GM12873 (cell line): ENCODE measurements at regions not wholly inside any gene's neighbourhood (a gene's known extent, or its start where the extent isn't known, plus 50 kb on each side); places are given as distances from the start of the nearest gene placed in this dataset.

ENCODE experiments used
- CTCF ChIP-seq: IDR thresholded peaks from 2 replicates; pipeline ENCODE4 v1.5.1; 2012; ENCODE audit warnings: low read depth, mild to moderate bottlenecking, moderate library complexity, low read length, control low read depth; ENCODE audit not compliant: insufficient read depth; ENCODE audit errors: missing control alignments

DNA sequence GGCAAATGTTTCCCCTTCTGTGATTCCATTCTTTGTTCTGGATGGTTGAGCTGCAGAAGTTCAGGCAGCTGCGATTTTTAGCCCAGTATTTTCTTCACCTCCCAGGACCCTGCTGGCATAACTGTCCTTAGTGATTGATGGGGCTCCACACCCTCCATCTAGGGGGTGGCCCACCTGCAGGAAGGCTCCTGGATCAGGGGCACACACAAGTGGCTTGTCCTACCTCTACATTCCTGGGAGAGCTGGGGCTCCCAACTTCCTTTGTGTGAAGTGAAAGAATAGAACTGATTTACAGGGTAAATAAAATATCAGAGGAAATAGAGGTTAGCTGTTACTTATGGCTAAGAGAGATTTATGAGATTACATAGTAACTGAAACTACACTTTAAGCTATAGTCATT is 129.5 kb upstream of the MAP3K7 start:
- no peak for TF ChIP-seq CTCF

- TF ChIP-seq CTCF, result no peak
These were observed 128.3 kb upstream of the MAP3K7 start for GRCh38 chr6:90715093-90715655.

DNA sequence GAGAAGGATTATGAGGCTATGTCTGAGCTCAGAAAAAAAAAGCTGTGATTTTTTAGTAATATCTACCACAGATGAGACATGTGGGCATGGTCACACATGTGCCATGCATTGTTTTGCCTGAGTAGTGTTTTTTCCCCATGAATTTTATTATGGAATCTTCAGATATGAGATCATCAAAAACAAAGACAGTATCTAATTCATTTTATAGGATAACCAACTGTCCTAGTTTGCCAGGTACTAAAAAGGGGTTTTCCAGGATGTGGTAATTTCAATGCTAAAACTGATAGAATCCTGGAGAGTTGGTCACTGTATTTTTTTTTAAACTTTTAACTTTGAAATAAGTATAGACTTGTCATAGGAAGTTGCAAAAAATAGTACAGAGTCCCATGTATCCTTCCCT is 127.4 kb upstream of the MAP3K7 start:
- no peak for TF ChIP-seq CTCF

DNA sequence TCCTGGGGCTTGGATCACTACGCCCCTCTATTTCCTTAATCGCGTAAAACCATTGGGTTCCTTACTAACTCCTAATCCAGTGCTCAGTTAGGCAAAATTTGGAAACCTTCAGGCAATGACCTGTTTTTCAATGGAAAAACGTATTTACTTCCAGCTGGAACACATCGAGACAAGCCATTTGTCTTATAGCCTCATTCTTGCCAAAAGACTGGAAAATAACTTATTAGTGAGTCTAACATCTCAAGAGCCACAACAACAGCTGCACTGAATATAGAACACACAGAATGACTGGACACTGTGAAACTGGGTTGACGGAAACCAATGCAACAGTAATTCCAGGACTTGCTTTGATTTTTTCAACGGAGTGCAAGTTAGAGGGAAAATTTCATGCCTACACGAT is 125.2 kb upstream of the MAP3K7 start:
- TF ChIP-seq CTCF, result no peak

- no peak for TF ChIP-seq CTCF
These were observed 122.6 kb upstream of the MAP3K7 start for GRCh38 chr6:90709431-90709996.

- TF ChIP-seq CTCF, result no peak
These were observed 121.4 kb upstream of the MAP3K7 start for GRCh38 chr6:90708206-90708737.

GRCh38 chr6:90707246-90707645 is 120.4 kb upstream of the MAP3K7 start:
- TF ChIP-seq CTCF, result no peak
